HG02623 (cell line): ENCODE measurements at regions not wholly inside any gene's neighbourhood (a gene's known extent, or its start where the extent isn't known, plus 50 kb on each side); places are given as distances from the start of the nearest gene placed in this dataset.

Experiments used
- ATAC-seq: cut with Tn5 transposase; IDR thresholded peaks from one replicate; pipeline ENCODE4 v1.9.1; 2021; ENCODE audit warnings: moderate library complexity; ENCODE audit not compliant: unreplicated experiment

DNA sequence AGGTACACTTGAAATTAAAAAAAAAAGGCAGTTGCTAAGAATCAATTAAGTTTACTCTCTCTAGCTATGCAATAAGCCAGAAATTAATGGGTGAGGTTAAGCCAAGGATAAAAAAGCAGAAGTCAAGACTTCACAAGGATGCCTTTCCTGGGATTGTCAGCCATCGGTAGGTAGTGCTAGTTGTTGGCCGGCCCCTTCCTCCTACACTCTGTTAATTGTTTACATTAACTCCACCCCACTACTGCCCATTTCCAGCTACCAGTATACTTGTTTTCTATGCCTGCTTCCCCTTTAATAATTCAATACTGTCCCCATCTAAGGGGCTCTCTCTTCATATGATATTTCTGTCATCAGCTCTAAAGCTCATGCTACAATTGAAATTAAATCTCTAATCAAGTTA, 461.0 kb downstream of the IPMK start:
- ATAC-seq, result no peak

DNA sequence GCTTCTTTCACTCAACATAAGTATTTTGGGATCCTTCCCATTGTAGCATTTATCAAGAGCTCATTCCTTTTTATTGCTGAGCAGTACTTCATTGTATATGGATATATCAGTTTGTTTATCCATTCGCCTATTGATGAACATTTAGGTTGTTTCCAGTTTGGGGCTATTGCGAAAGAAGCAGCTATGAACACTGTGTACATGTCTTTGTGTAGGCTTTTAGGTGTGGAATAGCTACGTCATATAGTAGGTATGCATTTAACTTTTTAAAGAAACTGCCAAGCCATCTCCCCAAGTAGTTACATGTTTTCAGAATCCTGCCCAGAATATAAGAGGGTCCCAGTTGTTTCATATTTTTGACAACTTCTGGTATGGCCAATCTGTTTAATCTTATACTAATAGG, 468.1 kb downstream of the IPMK start:
- no peak for ATAC-seq

DNA sequence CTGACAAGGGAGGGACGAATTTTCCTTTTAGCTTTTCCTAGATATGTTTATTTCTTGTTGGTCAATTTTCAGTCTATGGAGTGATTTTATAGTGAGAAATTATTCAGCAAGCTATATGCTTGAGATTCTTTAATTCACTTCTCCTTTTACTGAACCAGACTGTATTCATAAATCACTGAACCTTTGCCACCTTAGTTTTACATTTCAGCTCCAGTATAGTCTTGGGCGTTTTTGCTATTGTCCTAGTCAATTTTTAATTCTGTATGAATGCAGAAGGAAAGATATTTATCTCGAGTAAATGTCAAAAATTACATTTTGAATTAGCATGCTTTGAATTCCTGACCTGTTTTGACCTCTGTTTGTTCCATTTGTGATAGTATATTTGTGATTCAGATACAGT, 468.9 kb downstream of the IPMK start:
- ATAC-seq, result no peak

DNA sequence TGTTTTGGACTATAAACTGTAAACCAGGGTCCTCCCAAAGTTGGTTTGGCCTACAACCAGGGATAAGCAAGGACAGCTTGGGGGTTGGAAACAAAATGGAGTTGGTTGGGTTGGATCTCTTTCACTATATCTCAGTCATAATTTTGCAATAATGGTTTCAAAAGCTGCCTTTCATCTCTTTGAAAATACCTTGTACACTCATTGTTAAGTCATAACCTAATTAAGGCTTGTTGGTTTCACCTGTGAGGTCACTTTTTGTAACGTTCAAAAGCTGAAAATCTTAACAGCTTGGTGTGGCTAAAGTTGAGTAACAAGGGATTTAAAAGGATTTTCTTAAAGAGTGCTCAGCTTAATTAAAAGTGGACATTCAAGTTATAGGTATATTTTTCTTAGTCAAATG, 476.1 kb downstream of the IPMK start:
- ATAC-seq, result no peak

DNA sequence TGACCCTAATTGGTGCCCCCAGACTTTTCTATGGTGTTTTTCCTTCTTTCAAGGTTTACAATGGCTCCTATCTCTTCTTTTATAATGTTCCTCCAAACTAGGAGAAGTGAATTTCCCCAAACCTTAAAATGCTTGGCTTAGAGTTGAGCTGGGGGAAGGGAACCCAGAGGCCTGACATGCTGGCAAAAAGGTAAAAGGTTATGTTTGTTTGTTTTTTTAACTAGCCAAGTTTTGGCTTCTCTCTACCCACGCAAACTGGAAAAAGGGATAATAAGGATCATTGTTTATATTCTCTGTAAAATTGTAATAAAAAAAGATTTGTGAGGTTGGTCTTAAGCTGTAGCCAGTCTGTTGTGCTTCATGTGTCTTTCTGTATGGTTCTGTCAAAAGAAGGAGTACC, 477.0 kb downstream of the IPMK start:
- ATAC-seq, result no peak

DNA sequence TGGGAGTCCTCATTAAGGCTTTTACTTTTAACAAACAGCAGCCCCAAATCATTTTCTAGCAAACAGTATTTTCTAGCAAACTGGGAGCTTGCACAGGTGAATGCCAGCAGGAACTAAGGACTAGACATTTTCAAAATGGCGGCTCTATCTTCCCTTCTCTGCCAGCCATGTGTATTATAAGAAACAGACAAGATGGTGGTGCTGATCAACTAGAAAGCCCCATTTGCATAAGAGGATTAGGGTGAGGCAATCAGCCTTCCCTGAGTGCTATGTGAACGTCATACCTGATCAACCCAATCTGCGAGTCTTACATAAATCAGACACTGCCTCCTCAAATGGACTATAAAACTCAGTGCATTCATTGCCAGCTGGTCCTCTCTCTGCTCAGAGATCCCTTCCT, 479.6 kb downstream of the IPMK start:
- no peak for ATAC-seq

DNA sequence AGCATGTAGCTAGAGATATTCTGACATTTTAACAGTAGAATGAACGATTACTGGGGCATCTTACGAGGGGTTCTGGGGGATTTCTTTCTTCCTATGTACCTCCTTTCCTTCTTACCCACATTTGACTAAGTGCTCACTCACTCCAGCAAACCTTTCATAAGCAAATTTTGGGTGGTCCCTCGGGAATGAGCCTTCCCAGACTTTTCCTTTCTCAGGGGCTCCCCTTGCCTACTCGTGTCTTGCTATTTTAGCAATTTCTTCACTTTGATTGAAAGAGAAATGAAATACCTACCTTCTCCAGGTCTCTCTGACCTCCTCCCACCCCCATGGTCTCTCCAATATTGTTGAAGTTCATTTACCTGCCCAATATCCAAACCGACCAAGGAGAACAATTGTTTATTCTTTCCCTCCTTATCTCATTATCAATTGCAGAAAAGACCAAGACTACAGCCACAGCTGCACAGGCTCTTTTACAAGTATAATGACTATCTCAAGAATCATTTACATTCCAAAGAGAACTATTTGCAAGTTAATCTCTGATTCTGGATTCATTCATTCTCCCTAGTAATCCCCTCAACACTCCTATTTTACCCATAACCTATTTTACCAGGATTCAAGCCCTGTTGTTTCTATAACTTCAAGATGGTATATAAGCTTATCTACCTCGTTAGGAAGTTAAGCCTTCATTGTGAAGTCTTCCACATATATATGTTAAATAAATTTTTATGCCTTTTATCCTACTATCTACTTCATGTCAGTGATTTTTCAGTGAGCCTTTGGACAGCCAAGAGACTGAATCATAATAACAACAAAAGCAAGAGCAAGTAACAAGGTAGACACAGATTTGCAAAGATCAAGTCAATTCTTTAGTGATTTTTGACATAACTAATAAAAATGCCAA, 480.6 kb downstream of the IPMK start:
- no peak for ATAC-seq

DNA sequence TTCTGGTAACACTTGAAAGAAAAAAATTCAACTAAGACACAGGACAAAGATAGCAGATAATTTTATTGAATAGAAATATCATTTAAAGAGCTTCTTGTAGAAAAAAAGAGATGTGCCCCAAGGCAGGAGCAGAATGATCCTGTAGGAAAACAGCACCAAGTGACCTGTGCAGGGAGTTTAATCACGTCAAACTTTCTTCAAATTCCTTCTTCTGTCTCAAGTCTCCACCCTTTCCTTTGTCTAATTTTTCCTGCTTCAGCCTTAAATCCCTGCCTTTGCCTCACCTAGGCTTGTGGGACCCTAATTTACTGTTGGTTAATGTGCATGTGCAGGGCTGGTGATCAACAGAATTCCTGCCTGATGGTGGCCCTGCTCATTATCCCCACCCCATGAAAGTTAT, 481.4 kb downstream of the IPMK start:
- ATAC-seq, result no peak

DNA sequence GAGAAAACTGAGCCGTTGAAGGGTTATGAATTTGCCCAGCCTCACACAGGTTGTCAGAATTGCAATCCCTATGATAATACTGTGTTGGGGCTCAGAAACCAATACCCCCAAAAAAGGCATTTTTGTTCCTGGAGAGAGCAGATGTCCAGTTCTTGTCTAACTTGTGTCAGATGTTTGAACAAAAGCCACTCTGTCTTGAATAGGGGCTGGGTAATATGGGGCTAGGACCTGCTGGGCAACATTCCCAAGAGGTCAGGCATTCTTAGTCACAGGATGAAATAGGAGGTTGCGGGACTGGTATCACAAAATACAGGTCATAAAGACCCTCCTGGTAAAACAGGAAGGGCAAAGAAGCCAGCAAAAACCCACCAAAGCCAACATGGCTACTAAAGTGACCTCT, 482.1 kb downstream of the IPMK start:
- no peak for ATAC-seq

DNA sequence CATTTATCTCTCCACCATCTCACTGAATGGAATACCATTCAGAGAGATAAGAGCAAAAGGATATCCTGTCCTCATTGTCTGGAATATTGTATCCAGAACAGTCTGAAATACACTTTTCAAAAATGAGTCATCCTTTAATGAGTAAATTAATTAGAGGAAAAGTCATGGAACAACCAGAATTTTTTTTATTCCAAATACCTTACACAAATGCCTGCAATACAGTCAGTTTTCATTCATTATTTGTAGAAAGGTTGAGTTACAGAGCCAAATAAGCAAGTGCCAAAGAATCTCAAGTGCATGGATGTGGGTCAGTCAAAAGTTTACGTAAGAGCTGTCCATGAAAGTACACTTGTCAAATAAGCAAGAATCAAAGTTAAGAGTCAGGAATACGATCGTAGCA, 482.6 kb downstream of the IPMK start:
- ATAC-seq, result no peak

DNA sequence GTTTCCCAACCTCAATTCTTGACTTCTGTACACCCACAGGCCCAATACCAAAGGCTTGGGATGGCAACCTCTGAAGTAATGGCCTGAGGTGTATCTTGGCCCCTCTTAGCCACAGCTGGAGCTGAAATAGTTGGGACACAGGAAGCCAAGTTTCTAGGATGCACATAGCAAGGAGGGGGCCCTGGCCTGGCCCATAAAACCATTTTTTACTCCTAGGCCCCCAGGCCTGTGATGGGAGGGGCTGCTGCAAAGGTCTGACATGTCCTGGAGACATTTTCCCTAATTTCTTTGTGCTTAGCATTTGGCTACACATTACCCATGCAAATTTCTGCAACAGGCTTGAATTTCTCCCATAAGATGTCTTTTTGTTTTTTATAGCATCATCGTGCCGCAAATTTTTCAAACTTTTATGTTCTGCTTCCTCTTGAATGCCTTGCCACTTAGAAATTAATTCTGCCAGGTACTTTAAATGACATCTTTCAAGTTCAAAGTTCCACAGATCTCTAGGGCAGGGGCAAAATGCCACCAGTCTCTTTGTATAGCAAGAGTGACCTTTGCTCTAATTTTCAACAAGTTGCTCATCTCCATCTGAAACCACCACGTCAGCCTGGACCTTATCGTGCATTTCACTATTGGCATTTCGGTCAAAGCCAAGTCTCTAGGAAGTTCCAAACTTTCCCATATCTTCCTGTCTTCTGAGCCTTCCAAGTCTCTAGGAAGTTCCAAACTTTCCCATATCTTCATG, 490.8 kb downstream of the IPMK start:
- ATAC-seq, result no peak

DNA sequence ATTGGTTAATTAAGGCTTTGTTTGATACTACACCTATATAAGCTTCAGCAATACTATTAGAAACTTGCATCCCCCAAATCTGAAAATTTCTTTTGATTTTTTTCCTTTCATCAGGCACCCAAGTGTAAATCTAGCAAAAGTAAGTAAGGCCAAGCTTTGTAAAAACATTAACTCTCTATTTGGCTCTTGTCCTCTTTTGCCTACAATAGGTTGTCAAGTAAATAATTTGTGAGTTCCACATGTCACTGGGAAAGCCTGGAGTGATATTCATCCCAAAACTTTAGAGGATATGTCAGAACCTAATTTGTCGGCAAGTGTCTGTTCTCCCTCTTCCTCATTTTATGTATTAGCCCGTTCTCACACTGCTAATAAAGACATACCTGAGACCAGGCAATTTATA, 492.4 kb downstream of the IPMK start:
- no peak for ATAC-seq

DNA sequence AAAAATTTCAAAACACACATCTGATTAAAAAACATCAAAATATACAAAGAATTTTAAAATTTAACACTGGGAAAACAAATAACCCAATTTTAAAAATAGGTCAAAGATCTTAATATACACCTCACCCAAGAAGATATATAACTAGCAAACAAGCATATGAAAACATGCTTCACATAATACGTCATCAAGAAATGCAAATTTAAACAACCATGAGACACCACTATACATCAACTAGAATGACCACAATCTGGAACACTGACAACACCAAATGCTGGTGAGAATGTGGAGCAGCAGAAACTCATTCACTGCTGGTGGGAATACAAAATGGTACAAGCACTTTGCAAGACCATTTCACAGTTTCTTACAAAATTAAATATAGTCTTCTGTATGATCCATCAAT, 498.4 kb downstream of the IPMK start:
- no peak for ATAC-seq

DNA sequence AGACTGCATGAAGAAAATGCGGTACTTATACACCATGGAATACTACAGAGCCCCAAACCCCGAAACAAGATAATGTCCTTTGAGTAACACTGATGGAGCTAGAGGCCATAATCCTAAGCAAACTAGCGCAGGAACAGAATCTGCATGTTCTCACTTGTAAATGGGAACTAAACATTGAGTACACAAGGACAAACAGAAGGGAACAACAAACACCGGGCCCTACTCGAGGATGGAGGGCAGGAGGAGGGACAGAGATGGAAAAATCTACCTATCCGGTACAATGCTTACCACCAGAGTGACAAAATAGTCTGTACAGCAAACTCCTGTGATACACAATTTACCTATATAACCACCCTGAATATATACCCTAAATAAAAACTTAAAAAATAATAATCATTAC, 507.9 kb downstream of the IPMK start:
- ATAC-seq, result no peak

DNA sequence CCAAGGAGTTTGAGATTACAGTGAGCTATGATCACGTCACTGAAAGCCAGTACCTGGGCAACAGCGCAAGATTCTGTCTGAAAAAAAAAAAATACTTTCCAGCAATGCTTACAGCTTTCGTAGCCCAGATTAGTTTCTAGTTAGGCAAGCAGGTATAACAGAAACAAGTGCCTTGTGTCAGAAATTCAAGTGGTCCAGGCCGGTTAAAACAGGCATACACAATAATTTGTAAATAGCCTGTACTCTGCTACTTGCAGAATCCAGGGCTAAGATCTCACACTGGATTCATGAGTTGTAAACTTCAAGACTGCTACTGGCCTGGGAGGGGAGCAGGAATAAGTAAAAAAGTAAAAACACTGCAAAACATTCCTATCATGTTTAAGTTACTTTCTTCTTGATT, 512.9 kb downstream of the IPMK start:
- no peak for ATAC-seq

DNA sequence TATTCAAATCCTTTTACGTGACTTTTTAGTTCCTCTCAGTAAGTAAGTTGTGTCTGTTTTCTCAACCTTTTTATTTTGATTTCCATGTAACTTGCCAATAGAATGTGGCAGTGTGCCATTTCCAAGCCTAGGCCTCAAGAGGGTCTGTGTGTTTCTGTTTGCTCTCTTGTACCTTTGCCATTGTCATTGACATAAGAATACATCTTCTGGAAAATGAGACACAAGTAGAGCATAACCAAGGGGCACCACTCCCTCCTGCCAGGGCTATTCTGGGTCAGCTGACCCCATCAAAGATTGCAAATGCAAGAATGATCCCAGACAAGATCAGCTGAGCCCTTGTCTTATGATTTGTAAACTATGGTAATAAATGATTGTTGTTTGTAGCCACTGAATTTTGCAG, 524.0 kb downstream of the IPMK start:
- ATAC-seq, result no peak

DNA sequence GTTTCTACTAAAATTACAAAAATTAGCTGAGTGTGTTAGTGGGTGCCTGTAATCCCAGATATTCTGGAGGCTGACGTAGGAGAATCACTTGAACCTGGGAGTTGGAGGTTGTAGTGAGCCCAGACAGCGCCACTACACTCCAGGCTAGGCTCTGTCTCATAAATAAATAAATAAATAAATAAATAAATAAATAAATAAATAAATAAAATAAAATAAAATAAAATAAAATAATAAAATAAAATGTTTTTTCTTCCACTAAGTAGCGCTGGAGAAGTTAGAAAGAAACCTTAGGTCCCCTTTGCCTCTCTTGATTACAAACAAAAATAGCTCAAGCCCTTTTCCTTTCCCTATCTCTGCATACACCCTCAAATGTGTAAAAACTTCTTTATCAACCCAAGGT, 525.9 kb downstream of the IPMK start:
- ATAC-seq, result no peak

DNA sequence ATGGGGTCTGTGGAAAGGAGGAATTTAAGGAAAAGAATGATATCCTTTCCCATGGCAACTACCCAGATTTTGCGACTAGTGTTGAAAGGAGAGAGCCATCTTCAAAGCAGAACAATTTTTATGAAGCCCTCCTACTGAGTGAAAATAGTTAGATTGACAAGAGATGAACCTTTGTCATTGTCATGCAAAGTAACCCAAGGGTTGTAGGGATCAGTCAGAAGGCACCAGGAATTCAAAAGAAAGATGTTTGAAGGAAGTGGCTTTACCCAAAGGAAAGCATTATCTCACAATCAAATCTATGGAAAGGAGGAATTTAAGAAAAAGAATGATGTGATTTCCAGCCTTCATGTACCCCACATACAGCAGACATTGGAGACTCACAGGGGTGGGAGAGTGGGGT, 544.4 kb downstream of the IPMK start:
- no peak for ATAC-seq

DNA sequence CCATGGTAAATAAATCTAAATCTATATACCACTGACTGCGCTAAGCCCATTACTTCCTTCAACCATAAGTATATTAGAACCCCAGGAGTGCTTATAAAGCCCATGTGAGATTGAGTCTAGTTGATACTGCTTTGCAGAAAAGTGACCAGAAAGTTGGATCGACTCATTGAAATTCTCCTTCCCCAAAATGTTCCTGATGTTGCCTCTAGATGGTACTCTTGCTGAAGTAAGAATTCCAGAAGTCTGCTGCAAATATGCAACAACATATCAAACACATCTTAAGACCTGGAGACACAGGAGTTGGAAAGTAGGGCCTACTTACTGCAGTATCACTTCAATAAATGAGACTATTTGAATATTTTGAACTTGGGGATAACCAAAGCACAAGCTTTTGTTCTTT, 550.8 kb downstream of the IPMK start:
- ATAC-seq, result no peak

DNA sequence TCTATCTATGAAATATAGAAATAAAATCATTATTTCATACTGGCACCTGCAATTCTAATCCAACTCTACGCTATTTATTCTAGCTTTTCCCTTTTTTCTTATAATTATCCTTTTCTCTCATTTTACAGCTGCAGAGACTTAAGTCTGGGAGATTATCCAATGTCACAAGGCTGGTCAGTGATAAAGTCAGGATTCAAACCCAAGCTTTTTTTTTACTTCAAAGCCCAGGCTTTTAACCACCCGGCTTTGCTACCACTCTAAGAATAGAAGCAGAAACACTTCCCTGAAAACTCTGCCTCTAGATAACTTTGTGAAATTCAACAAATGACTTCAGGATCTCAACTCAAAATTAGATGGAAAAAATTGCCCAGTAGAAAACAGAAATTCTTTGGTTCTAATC, 552.5 kb downstream of the IPMK start:
- no peak for ATAC-seq

DNA sequence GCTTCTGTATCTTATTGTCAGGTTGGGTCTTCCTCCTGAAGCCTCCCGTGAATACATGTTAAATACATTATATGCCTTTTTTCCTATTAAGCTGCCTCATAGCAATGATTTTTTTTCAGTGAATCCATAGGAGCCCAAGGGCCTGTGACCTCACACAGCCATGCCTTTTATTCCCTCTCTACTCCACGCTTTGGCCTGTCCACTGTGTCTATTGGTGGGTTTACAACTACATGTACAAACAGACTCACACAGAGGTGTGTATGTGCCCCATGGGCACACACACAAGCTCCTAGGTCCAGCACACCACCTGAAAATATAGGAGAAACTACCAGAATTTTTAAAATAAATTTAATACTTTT, 560.4 kb downstream of the IPMK start:
- ATAC-seq, result no peak

DNA sequence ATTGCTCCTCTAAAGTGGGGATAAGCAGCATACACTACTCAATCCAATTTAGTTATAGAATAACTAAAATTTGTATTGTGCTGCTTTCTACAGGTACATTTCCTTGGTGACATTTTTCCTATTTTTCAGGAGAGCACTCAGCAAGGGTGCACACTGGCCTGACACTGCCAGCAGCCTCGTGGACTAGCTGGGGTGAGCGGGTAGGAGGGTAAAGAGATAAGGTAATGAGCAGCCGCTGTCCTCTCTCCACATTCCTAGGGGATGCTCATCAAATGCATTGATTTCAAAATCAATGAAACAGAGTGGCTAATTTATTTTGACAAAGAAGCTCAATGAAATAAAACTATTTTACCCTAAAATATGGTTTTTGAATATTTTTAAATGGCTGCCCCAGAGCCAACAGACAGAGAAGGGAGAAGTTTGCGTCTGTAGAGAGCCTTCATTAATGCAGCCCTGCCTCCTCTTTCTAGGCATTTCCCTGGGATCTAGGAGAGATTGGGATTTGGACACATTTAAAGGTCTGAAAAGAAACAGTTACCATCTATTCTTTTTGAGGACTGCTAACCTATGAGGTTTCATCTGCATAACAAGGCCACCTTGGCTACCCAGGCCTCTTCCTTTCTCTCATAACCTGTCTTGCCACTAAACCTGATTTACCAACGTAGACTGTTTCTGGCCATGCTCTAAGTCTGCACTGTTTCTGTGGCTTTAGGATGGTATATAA, 561.0 kb downstream of the IPMK start:
- no peak for ATAC-seq
